Smooth muscle cell (in vitro differentiated cells): ENCODE measurements at regions not wholly inside any gene's neighbourhood (a gene's known extent, or its start where the extent isn't known, plus 50 kb on each side); places are given as distances from the start of the nearest gene placed in this dataset.

ENCODE experiments used
- DNase-seq: peaks from one replicate; lab custom pipeline; 2025; ENCODE audit not compliant: unreplicated experiment; lab: John Stamatoyannopoulos, UW
- H2AFZ ChIP-seq: fragments of 200-600 bp; sonication (generic); 2 replicates; pipeline ENCODE4 v1.6.0; 2016; ENCODE audit warnings: antibody characterized with exemption, low read depth, mild to moderate bottlenecking
- H3F3A ChIP-seq: fragments of 200-600 bp; sonication (generic); 2 replicates; pipeline ENCODE4 v1.6.0; 2017; ENCODE audit warnings: antibody characterized with exemption, low read depth
- H3K27ac ChIP-seq: fragments of 200-600 bp; sonication (generic); 2 replicates; pipeline ENCODE4 v1.5.1; 2016; ENCODE audit warnings: low read depth, mild to moderate bottlenecking
- H3K27me3 ChIP-seq: fragments of 200-600 bp; sonication (generic); 2 replicates; pipeline ENCODE4 v1.6.1; 2016; ENCODE audit warnings: low read depth, mild to moderate bottlenecking
- H3K36me3 ChIP-seq: fragments of 200-600 bp; sonication (generic); 2 replicates; pipeline ENCODE4 v1.5.1; 2016; ENCODE audit warnings: low read depth
- H3K4me1 ChIP-seq: fragments of 200-600 bp; sonication (generic); 2 replicates; pipeline ENCODE4 v1.5.1; 2016; ENCODE audit warnings: low read depth
- H3K4me2 ChIP-seq: fragments of 200-600 bp; sonication (generic); 2 replicates; pipeline ENCODE4 v1.6.0; 2016; ENCODE audit warnings: mild to moderate bottlenecking
- H3K4me3 ChIP-seq: fragments of 200-600 bp; sonication (generic); 2 replicates; pipeline ENCODE4 v1.5.1; 2016; ENCODE audit warnings: mild to moderate bottlenecking
- H3K79me2 ChIP-seq: fragments of 200-600 bp; sonication (generic); 2 replicates; pipeline ENCODE4 v1.6.0; 2016; ENCODE audit warnings: low read depth, mild to moderate bottlenecking
- H3K9ac ChIP-seq: fragments of 200-600 bp; sonication (generic); 2 replicates; pipeline ENCODE4 v1.6.0; 2016; ENCODE audit warnings: low read depth
- H3K9me3 ChIP-seq: fragments of 200-600 bp; sonication (generic); replicated peaks from 2 replicates; pipeline ENCODE4 v1.5.1; 2016; ENCODE audit warnings: low read depth
- H4K20me1 ChIP-seq: fragments of 200-600 bp; sonication (generic); 2 replicates; pipeline ENCODE4 v1.6.0; 2016; ENCODE audit warnings: low read depth
- WGBS: methylation state at CpG from one replicate; pipeline ENCODE4 v1.1.7; 2016; ENCODE audit warnings: low lambda C conversion rate; 5-methylcytosine and 5-hydroxymethylcytosine counted together
- TF ChIP-seq, protein P1 (sequence below): fragments of 200-600 bp; sonication (generic); IDR thresholded peaks from 2 replicates; pipeline ENCODE4 v1.5.1; 2017; ENCODE audit warnings: borderline replicate concordance, mild to moderate bottlenecking, antibody characterized with exemption; ENCODE audit not compliant: insufficient read depth, poor library complexity, severe bottlenecking

DNA sequence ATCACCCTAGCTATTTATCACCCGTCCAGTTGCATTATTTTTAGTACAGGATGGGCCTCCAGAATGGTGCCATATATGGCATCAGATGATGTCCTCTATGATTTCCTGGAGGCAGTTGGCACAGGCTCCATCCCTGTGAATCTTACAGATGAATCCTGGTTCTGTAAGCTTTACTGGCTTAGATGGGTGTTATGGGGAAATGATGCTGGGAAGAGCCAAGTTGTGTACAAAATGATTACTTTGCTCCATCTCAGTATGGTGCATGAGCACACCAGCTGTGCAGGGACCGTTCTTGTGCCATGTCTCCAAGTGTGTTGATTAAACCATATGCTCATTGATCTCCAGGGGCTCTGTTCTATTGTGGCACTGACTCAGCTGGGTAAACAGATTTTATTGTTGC lies 755.7 kb downstream of the TLR4 start:
- TF ChIP-seq, protein P1, sequence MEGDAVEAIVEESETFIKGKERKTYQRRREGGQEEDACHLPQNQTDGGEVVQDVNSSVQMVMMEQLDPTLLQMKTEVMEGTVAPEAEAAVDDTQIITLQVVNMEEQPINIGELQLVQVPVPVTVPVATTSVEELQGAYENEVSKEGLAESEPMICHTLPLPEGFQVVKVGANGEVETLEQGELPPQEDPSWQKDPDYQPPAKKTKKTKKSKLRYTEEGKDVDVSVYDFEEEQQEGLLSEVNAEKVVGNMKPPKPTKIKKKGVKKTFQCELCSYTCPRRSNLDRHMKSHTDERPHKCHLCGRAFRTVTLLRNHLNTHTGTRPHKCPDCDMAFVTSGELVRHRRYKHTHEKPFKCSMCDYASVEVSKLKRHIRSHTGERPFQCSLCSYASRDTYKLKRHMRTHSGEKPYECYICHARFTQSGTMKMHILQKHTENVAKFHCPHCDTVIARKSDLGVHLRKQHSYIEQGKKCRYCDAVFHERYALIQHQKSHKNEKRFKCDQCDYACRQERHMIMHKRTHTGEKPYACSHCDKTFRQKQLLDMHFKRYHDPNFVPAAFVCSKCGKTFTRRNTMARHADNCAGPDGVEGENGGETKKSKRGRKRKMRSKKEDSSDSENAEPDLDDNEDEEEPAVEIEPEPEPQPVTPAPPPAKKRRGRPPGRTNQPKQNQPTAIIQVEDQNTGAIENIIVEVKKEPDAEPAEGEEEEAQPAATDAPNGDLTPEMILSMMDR = no peak
- no peak overlapping the region for H3K27ac ChIP-seq
- no peaks in the 10 kb centered on the region for H3K9me3 ChIP-seq
- H2AFZ ChIP-seq = no peak overlapping the region
- no peak overlapping the region for H3K4me3 ChIP-seq
- no peaks in the 10 kb centered on the region for H4K20me1 ChIP-seq
- no peaks in the 10 kb centered on the region for H3F3A ChIP-seq
- H3K27me3 ChIP-seq = no peaks in the 10 kb centered on the region
- DNase-seq = no peak
- no peaks in the 10 kb centered on the region for H3K4me1 ChIP-seq
- H3K36me3 ChIP-seq = no peaks in the 10 kb centered on the region
- WGBS = 91% methylated on average over 2 of the region's 2 CpGs
- H3K4me2 ChIP-seq = no peak overlapping the region
- H3K79me2 ChIP-seq = no peaks in the 10 kb centered on the region
- H3K9ac ChIP-seq = no peak overlapping the region

DNA sequence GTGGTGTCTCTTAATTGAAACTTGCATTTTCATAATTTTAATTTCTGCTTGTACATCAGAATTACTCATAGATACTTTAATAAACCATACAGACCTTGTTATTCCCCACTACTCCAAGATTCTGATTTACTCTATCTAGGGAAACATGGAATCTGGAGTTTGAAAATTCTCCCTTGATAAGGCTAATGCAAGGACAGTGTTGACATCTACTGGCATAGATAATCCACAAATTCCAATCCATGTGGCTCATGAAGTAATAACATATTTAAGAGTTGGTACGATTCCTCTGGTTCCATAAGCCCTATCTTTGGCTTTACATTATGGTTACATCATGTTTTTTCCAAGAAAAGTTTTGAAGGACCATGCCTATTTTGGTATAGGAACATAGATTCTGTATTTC lies 759.2 kb downstream of the TLR4 start:
- H3K79me2 ChIP-seq = no peaks in the 10 kb centered on the region
- TF ChIP-seq, protein P1 = no peak
- no peak overlapping the region for H3K9ac ChIP-seq
- H4K20me1 ChIP-seq = no peaks in the 10 kb centered on the region
- no peak overlapping the region for H2AFZ ChIP-seq
- WGBS = 11% methylated on average over 1 of the region's 1 CpG
- no peaks in the 10 kb centered on the region for H3F3A ChIP-seq
- H3K4me3 ChIP-seq = no peak overlapping the region
- no peak overlapping the region for H3K4me2 ChIP-seq
- no peaks in the 10 kb centered on the region for H3K9me3 ChIP-seq
- H3K27me3 ChIP-seq = no peaks in the 10 kb centered on the region
- H3K4me1 ChIP-seq = no peaks in the 10 kb centered on the region
- no peak overlapping the region for H3K27ac ChIP-seq
- DNase-seq = no peak
- H3K36me3 ChIP-seq = no peaks in the 10 kb centered on the region

DNA sequence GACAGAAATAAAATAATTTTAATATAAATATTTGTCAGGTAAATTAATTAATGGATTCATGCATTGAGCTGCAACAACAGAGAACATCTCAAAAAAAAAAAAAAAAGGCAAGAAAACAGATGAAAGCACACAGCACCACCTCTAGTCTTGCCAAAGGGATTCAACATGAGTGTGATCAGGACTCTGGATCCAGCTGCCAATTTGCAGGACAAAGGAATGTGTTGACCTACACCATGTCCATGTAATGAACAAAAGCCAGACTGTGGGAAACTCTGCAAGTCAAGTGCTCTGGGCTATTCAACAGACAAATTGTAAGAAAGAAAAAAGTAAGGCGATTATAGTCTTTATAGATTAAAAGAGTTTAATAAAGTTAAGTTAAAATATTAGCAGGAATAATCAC lies 769.3 kb downstream of the TLR4 start:
- no peaks in the 10 kb centered on the region for H3K9me3 ChIP-seq
- no peaks in the 10 kb centered on the region for H3K27me3 ChIP-seq
- H3K4me2 ChIP-seq = no peak overlapping the region
- no peaks in the 10 kb centered on the region for H3K4me1 ChIP-seq
- H3K36me3 ChIP-seq = no peaks in the 10 kb centered on the region
- H3K9ac ChIP-seq = no peak overlapping the region
- DNase-seq = no peak
- no peak overlapping the region for H2AFZ ChIP-seq
- no peak overlapping the region for H3K4me3 ChIP-seq
- WGBS = 91% methylated on average over 1 of the region's 1 CpG
- TF ChIP-seq, protein P1 = no peak
- H4K20me1 ChIP-seq = no peaks in the 10 kb centered on the region
- no peak overlapping the region for H3K27ac ChIP-seq
- H3K79me2 ChIP-seq = no peaks in the 10 kb centered on the region
- no peaks in the 10 kb centered on the region for H3F3A ChIP-seq

DNA sequence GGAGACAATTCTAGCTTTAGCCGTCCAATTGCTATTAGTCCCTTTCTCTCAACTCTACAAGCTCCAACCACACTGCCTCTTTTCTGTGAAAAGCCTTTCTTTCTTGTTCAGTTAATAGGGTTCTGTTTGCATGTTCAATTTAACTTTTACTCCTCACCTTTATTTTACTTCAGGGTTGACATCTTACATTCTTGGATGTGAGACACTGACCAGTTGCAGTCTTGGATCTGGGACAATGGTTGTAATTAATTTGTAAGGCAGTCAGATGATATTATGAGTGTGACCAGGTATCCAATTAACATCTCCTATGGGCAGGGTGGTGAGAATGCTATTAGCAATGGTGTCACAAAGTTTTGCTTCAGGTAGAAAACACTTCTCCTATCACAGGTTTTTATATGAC lies 774.5 kb downstream of the TLR4 start:
- no peaks in the 10 kb centered on the region for H3F3A ChIP-seq
- H3K4me1 ChIP-seq = no peaks in the 10 kb centered on the region
- no peak overlapping the region for H2AFZ ChIP-seq
- no peaks in the 10 kb centered on the region for H3K27me3 ChIP-seq
- H3K9ac ChIP-seq = no peak overlapping the region
- TF ChIP-seq, protein P1 = no peak
- H3K4me3 ChIP-seq = no peak overlapping the region
- DNase-seq = no peak
- H4K20me1 ChIP-seq = no peaks in the 10 kb centered on the region
- no peaks in the 10 kb centered on the region for H3K9me3 ChIP-seq
- 88% methylated on average over 1 of the region's 1 CpG for WGBS
- no peaks in the 10 kb centered on the region for H3K36me3 ChIP-seq
- H3K4me2 ChIP-seq = no peak overlapping the region
- H3K27ac ChIP-seq = no peak overlapping the region
- H3K79me2 ChIP-seq = no peaks in the 10 kb centered on the region
